ENCODE measurements at regions not wholly inside any gene's neighbourhood (a gene's known extent, or its start where the extent isn't known, plus 50 kb on each side); places are given as distances from the start of the nearest gene placed in this dataset.

DNA sequence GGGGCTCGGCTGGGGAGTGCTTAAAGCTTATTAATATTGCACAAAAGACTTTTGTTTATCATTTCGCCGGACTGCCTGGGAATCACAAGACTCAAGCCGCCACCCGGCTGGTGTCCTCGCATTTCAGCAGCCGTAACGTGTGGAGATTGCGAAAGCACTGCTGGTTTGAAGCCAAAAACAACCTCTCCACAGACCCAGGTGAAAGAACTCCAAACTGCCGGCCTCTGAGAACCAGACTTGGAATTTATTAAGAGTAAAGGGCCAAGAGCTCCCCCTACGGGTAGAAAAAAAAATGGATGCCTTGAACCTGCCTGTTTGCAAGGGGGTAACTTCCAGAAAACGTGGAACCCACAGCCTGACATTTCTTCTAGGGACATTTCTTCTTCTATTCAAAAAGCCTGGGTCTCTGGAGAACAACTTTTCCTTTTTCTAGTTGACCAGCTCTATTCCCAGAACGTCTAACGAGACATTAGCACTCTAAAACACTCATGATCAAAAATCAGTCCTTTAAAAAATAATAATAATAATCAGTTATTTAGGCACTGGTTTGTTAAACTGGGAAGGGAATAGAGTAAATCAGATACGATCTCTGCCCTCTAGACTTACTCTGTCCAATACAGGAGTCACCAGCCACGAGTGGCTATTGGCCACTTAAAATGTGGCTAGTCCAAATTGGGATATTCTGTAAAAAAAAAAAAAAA is 216.3 kb downstream of the C1D start (continued):
- TF ChIP-seq KMT2B (CRISPR knock-in tag; IDR thresholded peaks at IDR 0.05) (no peak), RFX3 (CRISPR knock-in tag; IDR thresholded peaks at IDR 0.05) (no peak), ZFP41 (CRISPR knock-in tag; IDR thresholded peaks at IDR 0.05; ENCODE audit: borderline replicate concordance) (no peak), ZNF782 (CRISPR knock-in tag; IDR thresholded peaks at IDR 0.05; ENCODE audit: borderline replicate concordance) (no peak), ZNF781 (CRISPR knock-in tag; IDR thresholded peaks at IDR 0.05; ENCODE audit: borderline replicate concordance, not compliant biosample characterization) (no peak), ZNF296 (CRISPR knock-in tag; conservative IDR thresholded peaks at IDR 0.05) (no peak), DR1 (CRISPR knock-in tag; IDR thresholded peaks at IDR 0.05) (no peak), HNF1B (CRISPR knock-in tag; IDR thresholded peaks at IDR 0.05) (peak; percentile 63; the same call in 1 of the 2 replicates), ZNF670 (CRISPR knock-in tag; IDR thresholded peaks at IDR 0.05; ENCODE audit: borderline replicate concordance) (no peak), SP1 (IDR thresholded peaks at IDR 0.05) (no peak), SP1 (CRISPR knock-in tag; IDR thresholded peaks at IDR 0.05) (0 out of 2 replicates have a peak, but pooled peaks have one; percentile 21), ZNF614 (CRISPR knock-in tag; IDR thresholded peaks at IDR 0.05; ENCODE audit: borderline replicate concordance) (peak; percentile 76; the same call in 1 of the 2 replicates), ZNF724P (CRISPR knock-in tag; IDR thresholded peaks at IDR 0.05; ENCODE audit: borderline replicate concordance) (no peak), IKZF5 (CRISPR knock-in tag; IDR thresholded peaks at IDR 0.05) (peak; percentile 62; the same call in 1 of the 2 replicates)
- TF ChIP-seq, protein P1, sequence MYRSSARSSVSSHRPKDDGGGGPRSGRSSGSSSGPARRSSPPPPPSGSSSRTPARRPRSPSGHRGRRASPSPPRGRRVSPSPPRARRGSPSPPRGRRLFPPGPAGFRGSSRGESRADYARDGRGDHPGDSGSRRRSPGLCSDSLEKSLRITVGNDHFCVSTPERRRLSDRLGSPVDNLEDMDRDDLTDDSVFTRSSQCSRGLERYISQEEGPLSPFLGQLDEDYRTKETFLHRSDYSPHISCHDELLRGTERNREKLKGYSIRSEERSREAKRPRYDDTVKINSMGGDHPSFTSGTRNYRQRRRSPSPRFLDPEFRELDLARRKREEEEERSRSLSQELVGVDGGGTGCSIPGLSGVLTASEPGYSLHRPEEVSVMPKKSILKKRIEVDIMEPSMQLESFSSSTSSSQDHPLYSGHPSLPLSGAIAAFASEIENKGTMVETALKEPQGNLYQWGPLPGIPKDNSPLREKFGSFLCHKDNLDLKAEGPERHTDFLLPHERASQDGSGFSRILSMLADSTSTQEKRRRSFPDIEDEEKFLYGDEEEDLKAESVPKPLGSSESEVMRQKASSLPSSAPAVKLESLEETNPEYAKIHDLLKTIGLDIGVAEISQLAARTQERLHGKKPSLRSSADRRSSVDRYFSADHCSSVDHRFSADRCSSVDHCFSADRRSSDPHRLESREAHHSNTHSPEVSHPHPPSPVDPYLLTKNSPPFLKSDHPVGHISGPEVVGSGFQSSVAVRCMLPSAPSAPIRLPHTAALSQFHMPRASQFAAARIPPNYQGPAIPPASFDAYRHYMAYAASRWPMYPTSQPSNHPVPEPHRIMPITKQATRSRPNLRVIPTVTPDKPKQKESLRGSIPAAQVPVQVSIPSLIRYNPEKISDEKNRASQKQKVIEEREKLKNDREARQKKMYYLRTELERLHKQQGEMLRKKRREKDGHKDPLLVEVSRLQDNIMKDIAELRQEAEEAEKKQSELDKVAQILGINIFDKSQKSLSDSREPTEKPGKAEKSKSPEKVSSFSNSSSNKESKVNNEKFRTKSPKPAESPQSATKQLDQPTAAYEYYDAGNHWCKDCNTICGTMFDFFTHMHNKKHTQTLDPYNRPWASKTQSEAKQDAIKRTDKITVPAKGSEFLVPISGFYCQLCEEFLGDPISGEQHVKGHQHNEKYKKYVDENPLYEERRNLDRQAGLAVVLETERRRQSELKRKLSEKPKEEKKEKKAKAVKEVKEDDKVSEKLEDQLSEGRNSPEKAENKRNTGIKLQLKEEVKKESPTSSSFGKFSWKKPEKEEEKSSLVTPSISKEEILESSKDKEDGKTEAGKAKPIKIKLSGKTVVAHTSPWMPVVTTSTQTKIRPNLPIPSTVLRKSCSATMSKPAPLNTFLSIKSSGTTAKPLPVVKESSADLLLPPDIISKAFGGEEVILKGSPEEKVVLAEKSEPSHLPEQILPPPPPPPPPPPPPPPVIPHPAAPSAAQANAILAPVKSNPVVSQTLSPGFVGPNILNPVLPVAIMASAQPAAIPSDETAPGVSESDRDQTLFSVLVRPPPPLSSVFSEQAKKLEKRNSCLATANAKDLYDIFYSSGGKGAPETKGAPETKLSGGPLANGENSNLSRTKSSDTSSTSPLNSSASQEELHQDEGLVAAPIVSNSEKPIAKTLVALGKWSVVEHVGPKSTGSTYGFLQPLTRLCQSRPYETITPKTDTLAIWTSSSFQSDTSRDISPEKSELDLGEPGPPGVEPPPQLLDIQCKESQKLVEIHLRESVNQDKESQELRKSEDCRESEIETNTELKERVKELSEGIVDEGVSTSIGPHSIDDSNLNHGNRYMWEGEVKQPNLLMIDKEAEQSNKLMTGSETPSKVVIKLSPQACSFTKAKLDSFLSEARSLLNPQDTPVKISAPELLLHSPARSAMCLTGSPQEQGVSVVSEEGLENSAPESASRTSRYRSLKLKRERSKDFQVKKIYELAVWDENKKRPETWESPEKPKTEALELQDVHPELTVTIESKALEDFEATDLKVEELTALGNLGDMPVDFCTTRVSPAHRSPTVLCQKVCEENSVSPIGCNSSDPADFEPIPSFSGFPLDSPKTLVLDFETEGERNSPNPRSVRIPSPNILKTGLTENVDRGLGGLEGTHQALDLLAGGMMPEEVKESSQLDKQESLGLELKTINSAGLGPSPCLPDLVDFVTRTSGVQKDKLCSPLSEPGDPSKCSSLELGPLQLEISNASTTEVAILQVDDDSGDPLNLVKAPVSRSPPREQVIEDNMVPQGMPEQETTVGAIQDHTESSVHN (CRISPR knock-in tag; IDR thresholded peaks at IDR 0.05), result no peak
- TF ChIP-seq, protein P2, sequence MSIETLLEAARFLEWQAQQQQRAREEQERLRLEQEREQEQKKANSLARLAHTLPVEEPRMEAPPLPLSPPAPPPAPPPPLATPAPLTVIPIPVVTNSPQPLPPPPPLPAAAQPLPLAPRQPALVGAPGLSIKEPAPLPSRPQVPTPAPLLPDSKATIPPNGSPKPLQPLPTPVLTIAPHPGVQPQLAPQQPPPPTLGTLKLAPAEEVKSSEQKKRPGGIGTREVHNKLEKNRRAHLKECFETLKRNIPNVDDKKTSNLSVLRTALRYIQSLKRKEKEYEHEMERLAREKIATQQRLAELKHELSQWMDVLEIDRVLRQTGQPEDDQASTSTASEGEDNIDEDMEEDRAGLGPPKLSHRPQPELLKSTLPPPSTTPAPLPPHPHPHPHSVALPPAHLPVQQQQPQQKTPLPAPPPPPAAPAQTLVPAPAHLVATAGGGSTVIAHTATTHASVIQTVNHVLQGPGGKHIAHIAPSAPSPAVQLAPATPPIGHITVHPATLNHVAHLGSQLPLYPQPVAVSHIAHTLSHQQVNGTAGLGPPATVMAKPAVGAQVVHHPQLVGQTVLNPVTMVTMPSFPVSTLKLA (IDR thresholded peaks at IDR 0.05), result no peak
